ENCODE measurements at regions not wholly inside any gene's neighbourhood (a gene's known extent, or its start where the extent isn't known, plus 50 kb on each side); places are given as distances from the start of the nearest gene placed in this dataset.
"Not testable (repeated sequence)": the region's sequence is repeated elsewhere in the genome, so short reads cannot be mapped to it uniquely, and the experiment has no call there.

- DNase-seq (ENCODE audit: low spot score) = no peak
- ATAC-seq (ENCODE audit: low FRiP score) = no peak
- TF ChIP-seq CTCF (IDR thresholded peaks at IDR 0.05) = no peak
Observed at GRCh38 chr1:235052067-235053008, 76.3 kb downstream of the TOMM20 start.

- ATAC-seq (ENCODE audit: low FRiP score) (no peak), DNase-seq (ENCODE audit: low spot score) (no peak)
- no peak for TF ChIP-seq CTCF (IDR thresholded peaks at IDR 0.05)
Observed at GRCh38 chr1:235051521-235051920, 77.1 kb downstream of the TOMM20 start.

GRCh38 chr1:235050911-235051360, 77.7 kb downstream of the TOMM20 start:
- DNase-seq (ENCODE audit: low spot score) (no peak), ATAC-seq (ENCODE audit: low FRiP score) (peak; percentile 55)
- TF ChIP-seq CTCF (IDR thresholded peaks at IDR 0.05) = no peak

GRCh38 chr1:235049716-235050378, 78.8 kb downstream of the TOMM20 start:
- DNase-seq (ENCODE audit: low spot score); ATAC-seq (ENCODE audit: low FRiP score): not testable (repeated sequence)

GRCh38 chr1:235049217-235049616, 79.4 kb downstream of the TOMM20 start:
- TF ChIP-seq CTCF (IDR thresholded peaks at IDR 0.05) = no peak
- no peak for ATAC-seq (ENCODE audit: low FRiP score)
- no peak for DNase-seq (ENCODE audit: low spot score)

- DNase-seq (ENCODE audit: low spot score) (no peak), ATAC-seq (ENCODE audit: low FRiP score) (no peak)
- TF ChIP-seq CTCF (IDR thresholded peaks at IDR 0.05) = no peak
Observed at GRCh38 chr1:235047331-235047871, 81.2 kb downstream of the TOMM20 start.

GRCh38 chr1:235045921-235046601, 82.6 kb downstream of the TOMM20 start:
- ATAC-seq (ENCODE audit: low FRiP score) (no peak), DNase-seq (ENCODE audit: low spot score) (no peak)
- no peak for TF ChIP-seq CTCF (IDR thresholded peaks at IDR 0.05)
